ENCODE measurements at regions not wholly inside any gene's neighbourhood (a gene's known extent, or its start where the extent isn't known, plus 50 kb on each side); places are given as distances from the start of the nearest gene placed in this dataset.

- DNase-seq, result no peak
Observed at GRCh38 chrX:17917945-17918577, 57.0 kb upstream of the RAI2 start.

GRCh38 chrX:17913801-17914200, 52.7 kb upstream of the RAI2 start:
- DNase-seq, result no peak
